ENCODE measurements at regions not wholly inside any gene's neighbourhood (a gene's known extent, or its start where the extent isn't known, plus 50 kb on each side); places are given as distances from the start of the nearest gene placed in this dataset.

DNA sequence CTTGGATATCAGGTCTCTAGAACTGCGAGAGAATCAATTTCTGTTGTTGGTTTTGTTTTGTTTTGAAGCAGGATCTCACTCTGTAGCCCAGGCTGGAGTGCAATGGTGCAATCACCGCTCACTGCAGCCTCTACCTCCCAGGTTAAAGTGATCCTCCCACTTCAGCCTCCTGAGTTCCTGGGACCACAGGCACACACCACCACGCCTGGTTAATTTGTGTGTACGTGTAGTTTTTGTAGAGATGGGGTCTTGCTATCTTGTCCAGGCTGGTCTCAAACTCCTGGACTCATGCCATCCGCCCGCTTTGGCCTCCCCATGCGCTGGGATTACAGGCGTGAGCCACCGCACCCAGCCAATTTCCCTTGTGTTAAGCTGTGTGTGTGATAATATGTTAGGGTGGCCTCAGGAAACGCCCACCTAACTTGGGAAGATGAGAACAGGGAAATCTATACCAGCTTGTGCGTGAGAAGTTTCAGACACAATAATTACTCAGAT, 109.6 kb downstream of the SIK1 start:
- H3K36me3 ChIP-seq (ENCODE audit: insufficient read depth, low read length), result no peaks in the 10 kb centered on the region
- H3K9ac ChIP-seq (ENCODE audit: low read depth, low read length, poor library complexity, severe bottlenecking), result no peak overlapping the region
- no peaks in the 10 kb centered on the region for H3K27me3 ChIP-seq (ENCODE audit: insufficient read depth, low read length, poor library complexity, severe bottlenecking)
- H3K4me3 ChIP-seq (ENCODE audit: low read length, poor library complexity, severe bottlenecking), result no peak overlapping the region
- no peaks in the 10 kb centered on the region for H3F3A ChIP-seq (ENCODE audit: low read depth)
- no peaks in the 10 kb centered on the region for H3K4me1 ChIP-seq (ENCODE audit: insufficient read depth, low read length, poor library complexity, severe bottlenecking)
- no peaks in the 10 kb centered on the region for H3K79me2 ChIP-seq (ENCODE audit: insufficient read depth, low read length)
- H3K9me2 ChIP-seq (replicated peaks; ENCODE audit: low read depth, low read length), result no peaks in the 10 kb centered on the region
- H2AFZ ChIP-seq (ENCODE audit: low read length), result no peak overlapping the region
- H3K4me2 ChIP-seq (ENCODE audit: low read depth, low read length, poor library complexity, severe bottlenecking), result no peak overlapping the region
- H4K20me1 ChIP-seq (ENCODE audit: insufficient read depth, low read length, poor library complexity, severe bottlenecking), result no peaks in the 10 kb centered on the region
- no peak for TF ChIP-seq EZH2phosphoT487 (IDR thresholded peaks at IDR 0.05; ENCODE audit: borderline replicate concordance)
- TF ChIP-seq, protein P1, sequence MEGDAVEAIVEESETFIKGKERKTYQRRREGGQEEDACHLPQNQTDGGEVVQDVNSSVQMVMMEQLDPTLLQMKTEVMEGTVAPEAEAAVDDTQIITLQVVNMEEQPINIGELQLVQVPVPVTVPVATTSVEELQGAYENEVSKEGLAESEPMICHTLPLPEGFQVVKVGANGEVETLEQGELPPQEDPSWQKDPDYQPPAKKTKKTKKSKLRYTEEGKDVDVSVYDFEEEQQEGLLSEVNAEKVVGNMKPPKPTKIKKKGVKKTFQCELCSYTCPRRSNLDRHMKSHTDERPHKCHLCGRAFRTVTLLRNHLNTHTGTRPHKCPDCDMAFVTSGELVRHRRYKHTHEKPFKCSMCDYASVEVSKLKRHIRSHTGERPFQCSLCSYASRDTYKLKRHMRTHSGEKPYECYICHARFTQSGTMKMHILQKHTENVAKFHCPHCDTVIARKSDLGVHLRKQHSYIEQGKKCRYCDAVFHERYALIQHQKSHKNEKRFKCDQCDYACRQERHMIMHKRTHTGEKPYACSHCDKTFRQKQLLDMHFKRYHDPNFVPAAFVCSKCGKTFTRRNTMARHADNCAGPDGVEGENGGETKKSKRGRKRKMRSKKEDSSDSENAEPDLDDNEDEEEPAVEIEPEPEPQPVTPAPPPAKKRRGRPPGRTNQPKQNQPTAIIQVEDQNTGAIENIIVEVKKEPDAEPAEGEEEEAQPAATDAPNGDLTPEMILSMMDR (conservative IDR thresholded peaks at IDR 0.05; ENCODE audit: low read length), result no peak
- H3K9me3 ChIP-seq (ENCODE audit: insufficient read depth, low read depth, low read length), result no peaks in the 10 kb centered on the region

DNA sequence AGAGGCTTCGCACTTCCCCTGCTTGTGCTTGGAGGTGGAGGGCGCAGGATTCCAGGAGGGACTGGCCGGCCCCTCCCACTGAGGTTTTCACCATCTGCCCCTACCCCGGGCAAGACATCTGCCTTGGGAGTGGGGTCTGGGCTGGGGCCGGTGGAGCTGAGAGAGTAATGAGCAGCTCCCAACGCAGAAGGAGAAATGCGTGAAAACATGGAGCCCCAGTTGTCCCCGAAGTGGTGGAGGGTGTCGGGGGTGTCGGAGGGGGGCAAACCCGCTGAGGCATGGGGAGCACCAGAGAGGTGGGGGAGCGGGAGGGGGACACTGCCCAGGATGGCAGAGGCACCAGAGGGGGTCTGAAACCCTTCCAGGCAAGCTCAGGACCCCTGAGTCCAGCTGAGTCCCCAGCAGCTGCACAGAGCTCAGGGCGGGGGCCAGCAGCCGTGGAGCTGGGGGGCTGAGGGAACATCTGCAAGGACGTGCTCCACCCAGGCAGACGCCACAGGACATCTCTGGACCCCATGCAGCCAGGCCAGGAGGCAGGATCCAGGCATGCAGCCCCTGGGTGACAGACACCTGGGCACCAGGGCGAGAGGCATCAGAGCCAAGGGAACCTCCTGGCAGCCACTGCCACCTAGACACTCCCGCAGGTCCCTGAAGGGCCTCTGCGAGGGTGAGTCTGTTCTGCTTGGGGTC, 110.6 kb downstream of the SIK1 start:
- no peaks in the 10 kb centered on the region for H4K20me1 ChIP-seq (ENCODE audit: insufficient read depth, low read length, poor library complexity, severe bottlenecking)
- no peaks in the 10 kb centered on the region for H3K9me3 ChIP-seq (ENCODE audit: insufficient read depth, low read depth, low read length)
- H3K4me2 ChIP-seq (ENCODE audit: low read depth, low read length, poor library complexity, severe bottlenecking), result no peak overlapping the region
- TF ChIP-seq, protein P1 (conservative IDR thresholded peaks at IDR 0.05; ENCODE audit: low read length), result no peak
- no peak for TF ChIP-seq EZH2phosphoT487 (IDR thresholded peaks at IDR 0.05; ENCODE audit: borderline replicate concordance)
- no peak overlapping the region for H2AFZ ChIP-seq (ENCODE audit: low read length)
- H3K27me3 ChIP-seq (ENCODE audit: insufficient read depth, low read length, poor library complexity, severe bottlenecking), result no peaks in the 10 kb centered on the region
- no peaks in the 10 kb centered on the region for H3K36me3 ChIP-seq (ENCODE audit: insufficient read depth, low read length)
- H3K9ac ChIP-seq (ENCODE audit: low read depth, low read length, poor library complexity, severe bottlenecking), result no peak overlapping the region
- no peaks in the 10 kb centered on the region for H3F3A ChIP-seq (ENCODE audit: low read depth)
- no peaks in the 10 kb centered on the region for H3K4me1 ChIP-seq (ENCODE audit: insufficient read depth, low read length, poor library complexity, severe bottlenecking)
- no peaks in the 10 kb centered on the region for H3K79me2 ChIP-seq (ENCODE audit: insufficient read depth, low read length)
- no peak overlapping the region for H3K4me3 ChIP-seq (ENCODE audit: low read length, poor library complexity, severe bottlenecking)
- H3K9me2 ChIP-seq (replicated peaks; ENCODE audit: low read depth, low read length), result no peaks in the 10 kb centered on the region

DNA sequence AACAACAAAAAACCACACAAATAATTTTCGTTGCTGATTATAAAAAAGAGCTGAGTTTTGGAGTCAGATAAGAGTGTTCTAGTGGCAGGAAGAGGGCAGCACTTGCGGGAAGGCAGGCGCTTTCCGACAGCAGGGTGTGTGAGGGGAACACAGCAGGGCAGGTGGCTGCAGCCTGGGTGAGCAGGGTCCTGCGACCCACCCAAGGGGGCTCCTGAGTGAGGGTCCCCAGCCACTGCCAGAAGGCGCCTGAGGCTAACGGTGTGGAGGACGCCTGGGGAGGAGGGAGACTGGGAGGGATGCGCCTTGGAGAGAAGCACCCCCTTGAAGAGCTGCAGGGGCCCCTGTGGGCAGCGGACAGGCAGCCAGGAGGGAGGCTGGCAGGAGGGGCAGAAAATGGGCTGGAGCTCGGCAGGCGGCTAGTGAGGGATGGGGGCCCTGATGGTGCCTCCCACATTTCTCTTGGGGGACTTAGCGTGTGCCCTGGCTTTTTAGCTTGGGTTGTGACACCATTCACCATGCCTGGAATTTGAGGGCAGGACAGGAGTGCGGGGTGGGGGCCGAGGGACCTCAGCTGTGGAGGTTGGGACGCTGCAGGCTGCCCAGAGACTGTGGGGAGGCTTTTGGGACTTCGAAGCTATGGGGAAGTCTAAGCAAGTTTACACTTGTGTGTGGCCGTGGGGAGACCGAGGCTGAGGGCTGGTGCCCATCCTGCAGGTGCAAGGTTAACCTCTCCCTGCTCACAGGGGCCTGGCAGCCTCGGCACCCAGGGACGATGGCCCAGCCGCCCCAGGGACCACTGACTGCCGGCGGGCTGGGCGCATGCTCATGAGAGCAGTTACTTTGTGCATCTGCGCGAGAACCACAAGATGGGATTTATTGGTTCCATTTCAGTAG, 111.4 kb downstream of the SIK1 start:
- no peak overlapping the region for H3K4me2 ChIP-seq (ENCODE audit: low read depth, low read length, poor library complexity, severe bottlenecking)
- H2AFZ ChIP-seq (ENCODE audit: low read length), result no peak overlapping the region
- H3K9me2 ChIP-seq (replicated peaks; ENCODE audit: low read depth, low read length), result no peaks in the 10 kb centered on the region
- no peaks in the 10 kb centered on the region for H3K9me3 ChIP-seq (ENCODE audit: insufficient read depth, low read depth, low read length)
- H3K36me3 ChIP-seq (ENCODE audit: insufficient read depth, low read length), result no peaks in the 10 kb centered on the region
- no peak for TF ChIP-seq EZH2phosphoT487 (IDR thresholded peaks at IDR 0.05; ENCODE audit: borderline replicate concordance)
- TF ChIP-seq, protein P1 (conservative IDR thresholded peaks at IDR 0.05; ENCODE audit: low read length), result peak; percentile 40; the same call in 1 of the 2 replicates
- H3K79me2 ChIP-seq (ENCODE audit: insufficient read depth, low read length), result no peaks in the 10 kb centered on the region
- no peaks in the 10 kb centered on the region for H3K4me1 ChIP-seq (ENCODE audit: insufficient read depth, low read length, poor library complexity, severe bottlenecking)
- H3K4me3 ChIP-seq (ENCODE audit: low read length, poor library complexity, severe bottlenecking), result no peak overlapping the region
- no peaks in the 10 kb centered on the region for H3K27me3 ChIP-seq (ENCODE audit: insufficient read depth, low read length, poor library complexity, severe bottlenecking)
- H4K20me1 ChIP-seq (ENCODE audit: insufficient read depth, low read length, poor library complexity, severe bottlenecking), result no peaks in the 10 kb centered on the region
- H3F3A ChIP-seq (ENCODE audit: low read depth), result no peaks in the 10 kb centered on the region
- H3K9ac ChIP-seq (ENCODE audit: low read depth, low read length, poor library complexity, severe bottlenecking), result no peak overlapping the region

Measured in Loucy (cell line).